Astrocyte of the spinal cord (primary cell): ENCODE measurements at regions not wholly inside any gene's neighbourhood (a gene's known extent, or its start where the extent isn't known, plus 50 kb on each side); places are given as distances from the start of the nearest gene placed in this dataset.
"Not testable (repeated sequence)": the region's sequence is repeated elsewhere in the genome, so short reads cannot be mapped to it uniquely, and the experiment has no call there.

Experiments used
- DNase-seq: peaks from one replicate; pipeline ENCODE4 v3.0.0; 2011; ENCODE audit warnings: low read depth, low spot score
- H3K4me3 ChIP-seq: 2 replicates; pipeline ENCODE4 v1.5.1; 2011; ENCODE audit warnings: low read depth, mild to moderate bottlenecking, low read length, moderate library complexity
- CTCF ChIP-seq: IDR thresholded peaks from 2 replicates; pipeline ENCODE4 v1.5.1; 2012; ENCODE audit warnings: low read depth, mild to moderate bottlenecking, low read length, inconsistent platforms
- in situ Hi-C: cut with HindIII; loops from 2 replicates; pipeline ENCODE4 v1.10.0; 2017; ENCODE audit warnings: low sequenced_read_pairs

GRCh38 chr13:83773961-83774360 is 108.3 kb downstream of the SLITRK1 start:
- no peak for TF ChIP-seq CTCF
- in situ Hi-C loops: no loop called here
- DNase-seq: no peak
- no peak overlapping the region for H3K4me3 ChIP-seq

- H3K4me3 ChIP-seq: no peak overlapping the region
- no peak for DNase-seq
- TF ChIP-seq CTCF: no peak
- in situ Hi-C loops: no loop called here
Measured at GRCh38 chr13:83765796-83766195, 116.5 kb downstream of the SLITRK1 start.

GRCh38 chr13:83761631-83762030 is 120.6 kb downstream of the SLITRK1 start:
- in situ Hi-C loops: no loop called here
- TF ChIP-seq CTCF: no peak
- no peak for DNase-seq
- H3K4me3 ChIP-seq: no peak overlapping the region

GRCh38 chr13:83755210-83755609 is 127.1 kb downstream of the SLITRK1 start:
- in situ Hi-C loops, DNase-seq: not testable (repeated sequence)

GRCh38 chr13:83753912-83754624 is 128.2 kb downstream of the SLITRK1 start:
- H3K4me3 ChIP-seq: no peak overlapping the region
- in situ Hi-C loops: no loop called here
- no peak for TF ChIP-seq CTCF
- no peak for DNase-seq

More at GRCh38 chr13:83755210-83755609, 127.1 kb downstream of the SLITRK1 start:
- H3K4me3 ChIP-seq: not testable (repeated sequence)

GRCh38 chr13:83752141-83752540 is 130.1 kb downstream of the SLITRK1 start:
- in situ Hi-C loops: no loop called here
- DNase-seq: peak; percentile 39
- no peak overlapping the region for H3K4me3 ChIP-seq
- no peak for TF ChIP-seq CTCF

- DNase-seq: no peak
- no peak overlapping the region for H3K4me3 ChIP-seq
- TF ChIP-seq CTCF: no peak
- in situ Hi-C loops: no loop called here
Measured at GRCh38 chr13:83740622-83741021, 141.7 kb downstream of the SLITRK1 start.
